ENCODE measurements at regions not wholly inside any gene's neighbourhood (a gene's known extent, or its start where the extent isn't known, plus 50 kb on each side); places are given as distances from the start of the nearest gene placed in this dataset.
"Not testable (repeated sequence)": the region's sequence is repeated elsewhere in the genome, so short reads cannot be mapped to it uniquely, and the experiment has no call there.

- Histone ChIP-seq H3K27ac (no peak overlapping the region), H3K4me3 (no peak overlapping the region), H3K27me3 (no peaks in the 10 kb centered on the region), H3K36me3 (no peaks in the 10 kb centered on the region), H3K9me3 (no peaks in the 10 kb centered on the region), H3K4me1 (no peaks in the 10 kb centered on the region)
- WGBS, 5 donors, result 83 to 87% (median 84%) methylated on average over 3 of the region's 3 CpGs
- intact Hi-C loops (cut with DNase I; ENCODE audit: low total_unique reads), result no loop called here
- TF ChIP-seq EP300 (IDR thresholded peaks at IDR 0.05), result no peak
- TF ChIP-seq POLR2AphosphoS5 (IDR thresholded peaks at IDR 0.05), result no peak
- TF ChIP-seq, protein P1, sequence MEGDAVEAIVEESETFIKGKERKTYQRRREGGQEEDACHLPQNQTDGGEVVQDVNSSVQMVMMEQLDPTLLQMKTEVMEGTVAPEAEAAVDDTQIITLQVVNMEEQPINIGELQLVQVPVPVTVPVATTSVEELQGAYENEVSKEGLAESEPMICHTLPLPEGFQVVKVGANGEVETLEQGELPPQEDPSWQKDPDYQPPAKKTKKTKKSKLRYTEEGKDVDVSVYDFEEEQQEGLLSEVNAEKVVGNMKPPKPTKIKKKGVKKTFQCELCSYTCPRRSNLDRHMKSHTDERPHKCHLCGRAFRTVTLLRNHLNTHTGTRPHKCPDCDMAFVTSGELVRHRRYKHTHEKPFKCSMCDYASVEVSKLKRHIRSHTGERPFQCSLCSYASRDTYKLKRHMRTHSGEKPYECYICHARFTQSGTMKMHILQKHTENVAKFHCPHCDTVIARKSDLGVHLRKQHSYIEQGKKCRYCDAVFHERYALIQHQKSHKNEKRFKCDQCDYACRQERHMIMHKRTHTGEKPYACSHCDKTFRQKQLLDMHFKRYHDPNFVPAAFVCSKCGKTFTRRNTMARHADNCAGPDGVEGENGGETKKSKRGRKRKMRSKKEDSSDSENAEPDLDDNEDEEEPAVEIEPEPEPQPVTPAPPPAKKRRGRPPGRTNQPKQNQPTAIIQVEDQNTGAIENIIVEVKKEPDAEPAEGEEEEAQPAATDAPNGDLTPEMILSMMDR (IDR thresholded peaks at IDR 0.05), result no peak
- TF ChIP-seq POLR2A (IDR thresholded peaks at IDR 0.05), result no peak
- DNase-seq, result no peak
Observed at GRCh38 chr6:111949546-111949945, 76.3 kb upstream of the FYN start.

GRCh38 chr6:111949984-111950383 lies 76.7 kb upstream of the FYN start:
- H3K4me1 ChIP-seq; DNase-seq; H3K27ac ChIP-seq; H3K9me3 ChIP-seq; H3K4me3 ChIP-seq; H3K27me3 ChIP-seq; H3K36me3 ChIP-seq; intact Hi-C loops (cut with DNase I; ENCODE audit: low total_unique reads): not testable (repeated sequence)
- WGBS, 5 donors, result 74 to 88% (median 86%) methylated on average over 3 of the region's 3 CpGs

DNA sequence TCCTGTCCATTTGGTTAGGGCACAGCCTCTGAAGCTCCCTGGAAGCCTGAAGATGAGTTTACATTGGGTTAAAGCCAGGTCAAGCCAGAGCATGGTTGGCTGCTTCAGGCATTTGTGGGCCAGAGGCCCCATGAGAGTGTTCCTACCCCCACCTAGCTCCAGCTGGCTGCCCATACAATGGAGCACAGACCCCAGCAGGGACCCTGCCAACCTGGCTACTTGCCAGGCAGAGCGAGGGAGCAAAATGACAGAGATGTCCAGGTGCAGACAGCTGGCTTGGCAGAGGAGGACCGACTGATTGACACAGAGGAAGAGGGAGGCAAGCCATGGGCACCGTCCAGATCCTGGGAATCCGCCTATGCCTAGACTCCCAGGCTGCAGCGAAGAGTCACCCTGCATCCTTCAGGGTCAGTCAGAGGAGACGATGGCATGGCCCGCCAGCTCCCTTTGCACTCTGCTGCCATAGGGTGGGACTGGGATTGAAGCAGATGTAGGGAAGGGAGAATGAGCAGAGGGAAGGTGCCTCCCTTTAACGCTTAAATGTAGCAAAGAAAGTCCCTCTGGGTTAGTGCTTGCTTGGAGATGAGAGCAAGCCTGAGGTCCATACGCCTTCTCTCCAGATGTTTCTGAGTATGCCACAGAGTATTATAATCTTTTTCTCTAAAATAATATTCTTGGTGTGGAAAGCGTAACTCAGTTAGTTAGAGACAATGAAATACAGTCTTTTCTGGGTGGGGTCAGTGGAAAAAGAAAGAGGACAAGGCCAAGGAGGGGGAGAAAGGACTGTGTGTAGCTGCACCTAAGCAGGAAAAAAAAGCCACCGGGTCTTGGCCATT lies 77.6 kb upstream of the FYN start:
- WGBS, 5 donors, result 83 to 88% (median 86%) methylated on average over 9 to 11 of the region's 11 CpGs
- H3K4me1 ChIP-seq, result no peaks in the 10 kb centered on the region
- intact Hi-C loops (cut with DNase I; ENCODE audit: low total_unique reads), result no loop called here
- TF ChIP-seq EP300 (IDR thresholded peaks at IDR 0.05) (no peak), POLR2AphosphoS5 (IDR thresholded peaks at IDR 0.05) (no peak), POLR2A (IDR thresholded peaks at IDR 0.05) (no peak)
- TF ChIP-seq, protein P1 (IDR thresholded peaks at IDR 0.05), result no peak
- no peak overlapping the region for H3K27ac ChIP-seq
- H3K4me3 ChIP-seq, result no peak overlapping the region
- H3K27me3 ChIP-seq, result no peaks in the 10 kb centered on the region
- H3K9me3 ChIP-seq, result no peaks in the 10 kb centered on the region
- H3K36me3 ChIP-seq, result no peaks in the 10 kb centered on the region
- peak in 1 of 2 donors; percentile 15 for DNase-seq

GRCh38 chr6:111951497-111952085 lies 78.3 kb upstream of the FYN start:
- H3K9me3 ChIP-seq, result no peaks in the 10 kb centered on the region
- WGBS, 5 donors, result 68 to 85% (median 82%) methylated on average over 7 of the region's 7 CpGs
- no peak for DNase-seq
- no peak overlapping the region for H3K27ac ChIP-seq
- no peaks in the 10 kb centered on the region for H3K36me3 ChIP-seq
- H3K4me3 ChIP-seq, result no peak overlapping the region
- H3K4me1 ChIP-seq, result no peaks in the 10 kb centered on the region
- TF ChIP-seq, protein P1 (IDR thresholded peaks at IDR 0.05), result no peak
- TF ChIP-seq POLR2AphosphoS5 (IDR thresholded peaks at IDR 0.05) (no peak), POLR2A (IDR thresholded peaks at IDR 0.05) (no peak), EP300 (IDR thresholded peaks at IDR 0.05) (no peak)
- no peaks in the 10 kb centered on the region for H3K27me3 ChIP-seq
- intact Hi-C loops (cut with DNase I; ENCODE audit: low total_unique reads), result no loop called here

GRCh38 chr6:111952274-111952673 lies 79.0 kb upstream of the FYN start:
- WGBS, 5 donors, result 54 to 65% (median 61%) methylated on average over 5 of the region's 5 CpGs
- Histone ChIP-seq H3K9me3 (no peaks in the 10 kb centered on the region), H3K4me3 (no peak overlapping the region), H3K27me3 (peaks cover 0 to 5% (median 0%) of the 10 kb centered on the region in 3 donors), H3K36me3 (no peaks in the 10 kb centered on the region), H3K4me1 (no peaks in the 10 kb centered on the region), H3K27ac (no peak overlapping the region)
- intact Hi-C loops (cut with DNase I; ENCODE audit: low total_unique reads), result no loop called here
- no peak for DNase-seq
- TF ChIP-seq, protein P1 (IDR thresholded peaks at IDR 0.05), result no peak
- no peak for TF ChIP-seq EP300 (IDR thresholded peaks at IDR 0.05)
- TF ChIP-seq POLR2A (IDR thresholded peaks at IDR 0.05), result no peak
- TF ChIP-seq POLR2AphosphoS5 (IDR thresholded peaks at IDR 0.05), result no peak

Data from stomach (tissue), 8 donors.